ENCODE measurements at regions not wholly inside any gene's neighbourhood (a gene's known extent, or its start where the extent isn't known, plus 50 kb on each side); places are given as distances from the start of the nearest gene placed in this dataset.
"Not testable (repeated sequence)": the region's sequence is repeated elsewhere in the genome, so short reads cannot be mapped to it uniquely, and the experiment has no call there.

GRCh38 chr15:99486371-99487336 lies 79.1 kb upstream of the MEF2A start:
- Histone ChIP-seq H3K27me3 (ENCODE audit: insufficient read depth, poor library complexity, severe bottlenecking) (no peaks in the 10 kb centered on the region), H3K4me3 (ENCODE audit: severe bottlenecking) (no peak overlapping the region), H3K36me3 (ENCODE audit: low read depth) (no peaks in the 10 kb centered on the region), H3K9me3 (ENCODE audit: severe bottlenecking) (no peaks in the 10 kb centered on the region), H3K4me1 (ENCODE audit: insufficient read depth, poor library complexity, severe bottlenecking) (no peaks in the 10 kb centered on the region), H3K27ac (ENCODE audit: poor library complexity, severe bottlenecking) (no peak overlapping the region)
- peak; percentile 77 for ATAC-seq (ENCODE audit: low read depth)
- no peak for TF ChIP-seq CTCF (IDR thresholded peaks at IDR 0.05; ENCODE audit: poor library complexity, severe bottlenecking)
- DNase-seq (ENCODE audit: low spot score): no peak

- H3K4me3 ChIP-seq (ENCODE audit: severe bottlenecking): no peak overlapping the region
- TF ChIP-seq CTCF (IDR thresholded peaks at IDR 0.05; ENCODE audit: poor library complexity, severe bottlenecking): no peak
- ATAC-seq (ENCODE audit: low read depth) (no peak), DNase-seq (ENCODE audit: low spot score) (no peak)
- H3K9me3 ChIP-seq (ENCODE audit: severe bottlenecking): no peaks in the 10 kb centered on the region
- H3K36me3 ChIP-seq (ENCODE audit: low read depth): no peaks in the 10 kb centered on the region
- H3K27me3 ChIP-seq (ENCODE audit: insufficient read depth, poor library complexity, severe bottlenecking): no peaks in the 10 kb centered on the region
- no peaks in the 10 kb centered on the region for H3K4me1 ChIP-seq (ENCODE audit: insufficient read depth, poor library complexity, severe bottlenecking)
- H3K27ac ChIP-seq (ENCODE audit: poor library complexity, severe bottlenecking): no peak overlapping the region
These were observed 78.5 kb upstream of the MEF2A start for GRCh38 chr15:99487337-99487730.

- ATAC-seq (ENCODE audit: low read depth) (no peak; the same call in 2 of the 3 replicates), DNase-seq (ENCODE audit: low spot score) (no peak)
- H3K27ac ChIP-seq (ENCODE audit: poor library complexity, severe bottlenecking): no peak overlapping the region
- H3K4me1 ChIP-seq (ENCODE audit: insufficient read depth, poor library complexity, severe bottlenecking): no peaks in the 10 kb centered on the region
- H3K4me3 ChIP-seq (ENCODE audit: severe bottlenecking): no peak overlapping the region
- H3K36me3 ChIP-seq (ENCODE audit: low read depth): no peaks in the 10 kb centered on the region
- H3K27me3 ChIP-seq (ENCODE audit: insufficient read depth, poor library complexity, severe bottlenecking): no peaks in the 10 kb centered on the region
- TF ChIP-seq CTCF (IDR thresholded peaks at IDR 0.05; ENCODE audit: poor library complexity, severe bottlenecking): no peak
- H3K9me3 ChIP-seq (ENCODE audit: severe bottlenecking): no peaks in the 10 kb centered on the region
These were observed 73.5 kb upstream of the MEF2A start for GRCh38 chr15:99492275-99492674.

GRCh38 chr15:99492716-99493115 lies 73.1 kb upstream of the MEF2A start:
- no peak overlapping the region for H3K4me3 ChIP-seq (ENCODE audit: severe bottlenecking)
- H3K36me3 ChIP-seq (ENCODE audit: low read depth): no peaks in the 10 kb centered on the region
- no peaks in the 10 kb centered on the region for H3K9me3 ChIP-seq (ENCODE audit: severe bottlenecking)
- H3K27ac ChIP-seq (ENCODE audit: poor library complexity, severe bottlenecking): no peak overlapping the region
- no peaks in the 10 kb centered on the region for H3K27me3 ChIP-seq (ENCODE audit: insufficient read depth, poor library complexity, severe bottlenecking)
- DNase-seq (ENCODE audit: low spot score) (no peak), ATAC-seq (ENCODE audit: low read depth) (no peak; the same call in 2 of the 3 replicates)
- no peak for TF ChIP-seq CTCF (IDR thresholded peaks at IDR 0.05; ENCODE audit: poor library complexity, severe bottlenecking)
- H3K4me1 ChIP-seq (ENCODE audit: insufficient read depth, poor library complexity, severe bottlenecking): no peaks in the 10 kb centered on the region

- TF ChIP-seq CTCF (IDR thresholded peaks at IDR 0.05; ENCODE audit: poor library complexity, severe bottlenecking): no peak
- DNase-seq (ENCODE audit: low spot score): no peak
- no peaks in the 10 kb centered on the region for H3K9me3 ChIP-seq (ENCODE audit: severe bottlenecking)
- no peaks in the 10 kb centered on the region for H3K27me3 ChIP-seq (ENCODE audit: insufficient read depth, poor library complexity, severe bottlenecking)
- H3K27ac ChIP-seq (ENCODE audit: poor library complexity, severe bottlenecking): no peak overlapping the region
- no peak for ATAC-seq (ENCODE audit: low read depth)
- no peak overlapping the region for H3K4me3 ChIP-seq (ENCODE audit: severe bottlenecking)
- H3K4me1 ChIP-seq (ENCODE audit: insufficient read depth, poor library complexity, severe bottlenecking): no peaks in the 10 kb centered on the region
- H3K36me3 ChIP-seq (ENCODE audit: low read depth): no peaks in the 10 kb centered on the region
These were observed 72.3 kb upstream of the MEF2A start for GRCh38 chr15:99493461-99493860.

- H3K9me3 ChIP-seq (ENCODE audit: severe bottlenecking); H3K27me3 ChIP-seq (ENCODE audit: insufficient read depth, poor library complexity, severe bottlenecking); ATAC-seq (ENCODE audit: low read depth); H3K36me3 ChIP-seq (ENCODE audit: low read depth); H3K4me1 ChIP-seq (ENCODE audit: insufficient read depth, poor library complexity, severe bottlenecking); H3K4me3 ChIP-seq (ENCODE audit: severe bottlenecking); H3K27ac ChIP-seq (ENCODE audit: poor library complexity, severe bottlenecking); DNase-seq (ENCODE audit: low spot score): not testable (repeated sequence)
These were observed 71.1 kb upstream of the MEF2A start for GRCh38 chr15:99494536-99495233.

Measured in RWPE2 (cell line).